DMS153 (cell line): ENCODE measurements at regions not wholly inside any gene's neighbourhood (a gene's known extent, or its start where the extent isn't known, plus 50 kb on each side); places are given as distances from the start of the nearest gene placed in this dataset.

Experiments
- DNase-seq: peaks from one replicate; lab custom pipeline; 2025; lab: John Stamatoyannopoulos, UW

GRCh38 chr20:57848282-57848681 is 138.5 kb upstream of the PMEPA1 start:
- no peak for DNase-seq

- no peak for DNase-seq
Measured at GRCh38 chr20:57847104-57847503, 137.3 kb upstream of the PMEPA1 start.

- DNase-seq, result no peak
Measured at GRCh38 chr20:57844626-57845596, 135.1 kb upstream of the PMEPA1 start.

GRCh38 chr20:57843941-57844625 is 134.3 kb upstream of the PMEPA1 start:
- no peak for DNase-seq

GRCh38 chr20:57842720-57843119 is 132.9 kb upstream of the PMEPA1 start:
- DNase-seq, result no peak

GRCh38 chr20:57841297-57841866 is 131.6 kb upstream of the PMEPA1 start:
- DNase-seq, result no peak

GRCh38 chr20:57840504-57841296 is 130.9 kb upstream of the PMEPA1 start:
- DNase-seq, result no peak

GRCh38 chr20:57840066-57840465 is 130.3 kb upstream of the PMEPA1 start:
- DNase-seq, result no peak

- no peak for DNase-seq
Measured at GRCh38 chr20:57838670-57839151, 128.9 kb upstream of the PMEPA1 start.

- DNase-seq, result no peak
Measured at GRCh38 chr20:57837208-57838035, 127.6 kb upstream of the PMEPA1 start.

- peak; percentile 10 for DNase-seq
Measured at GRCh38 chr20:57835588-57836455, 126.0 kb upstream of the PMEPA1 start.

GRCh38 chr20:57835074-57835452 is 125.2 kb upstream of the PMEPA1 start:
- DNase-seq, result no peak

GRCh38 chr20:57834306-57835073 is 124.7 kb upstream of the PMEPA1 start:
- DNase-seq, result no peak

- DNase-seq, result no peak
Measured at GRCh38 chr20:57831993-57832585, 122.3 kb upstream of the PMEPA1 start.

- DNase-seq, result no peak
Measured at GRCh38 chr20:57831326-57831992, 121.6 kb upstream of the PMEPA1 start.

GRCh38 chr20:57830515-57830895 is 120.7 kb upstream of the PMEPA1 start:
- DNase-seq, result no peak

GRCh38 chr20:57829805-57830514 is 120.1 kb upstream of the PMEPA1 start:
- peak; percentile 20 for DNase-seq

GRCh38 chr20:57829336-57829735 is 119.5 kb upstream of the PMEPA1 start:
- no peak for DNase-seq
